ENCODE measurements at regions not wholly inside any gene's neighbourhood (a gene's known extent, or its start where the extent isn't known, plus 50 kb on each side); places are given as distances from the start of the nearest gene placed in this dataset.

DNA sequence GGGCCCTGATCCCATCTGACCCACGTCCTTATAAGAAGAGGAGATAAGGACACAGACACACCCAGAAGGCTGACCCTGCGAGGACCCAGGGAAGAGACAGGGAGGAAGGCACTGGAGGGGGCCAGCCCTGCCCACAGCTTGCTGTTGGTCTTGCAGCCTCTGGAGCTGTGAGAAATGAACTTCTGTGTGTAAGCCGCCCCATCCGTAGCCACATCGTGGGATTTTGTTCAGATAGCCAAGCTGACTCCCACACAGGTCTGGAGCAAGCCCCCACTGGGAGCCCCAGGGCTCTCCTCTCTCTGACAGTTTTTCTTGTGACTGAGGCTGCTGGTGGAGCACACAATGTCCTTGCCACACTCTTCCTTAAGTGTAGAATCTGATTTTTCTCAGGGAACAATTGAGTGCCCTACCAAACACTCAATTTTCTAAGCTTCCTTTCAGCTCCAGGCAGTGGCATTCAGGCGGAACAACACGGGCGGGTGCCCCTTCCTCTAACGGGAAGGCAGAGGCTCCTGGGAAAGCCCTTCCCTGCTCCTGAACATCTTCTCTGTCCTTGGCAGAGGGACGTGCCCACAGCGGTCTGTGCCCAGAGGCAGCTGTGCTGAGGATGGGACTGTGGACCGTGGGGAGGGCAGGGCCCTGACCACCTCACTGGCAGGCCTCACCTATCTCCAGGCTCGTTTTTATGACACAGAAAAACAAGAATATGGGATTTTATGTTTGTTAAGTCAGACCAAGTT is 160.6 kb upstream of the SHH start:
- TF ChIP-seq CTCF (IDR thresholded peaks at IDR 0.05; ENCODE audit: low read depth, low read length, poor library complexity, severe bottlenecking) (no peak), EZH2phosphoT487 (IDR thresholded peaks at IDR 0.05; ENCODE audit: borderline replicate concordance, low read length) (no peak)

Data from DOHH2 (cell line).